ENCODE measurements at regions not wholly inside any gene's neighbourhood (a gene's known extent, or its start where the extent isn't known, plus 50 kb on each side); places are given as distances from the start of the nearest gene placed in this dataset.
A peak's percentile ranks its signal among the peaks of the same experiment; 100 is the strongest.

DNA sequence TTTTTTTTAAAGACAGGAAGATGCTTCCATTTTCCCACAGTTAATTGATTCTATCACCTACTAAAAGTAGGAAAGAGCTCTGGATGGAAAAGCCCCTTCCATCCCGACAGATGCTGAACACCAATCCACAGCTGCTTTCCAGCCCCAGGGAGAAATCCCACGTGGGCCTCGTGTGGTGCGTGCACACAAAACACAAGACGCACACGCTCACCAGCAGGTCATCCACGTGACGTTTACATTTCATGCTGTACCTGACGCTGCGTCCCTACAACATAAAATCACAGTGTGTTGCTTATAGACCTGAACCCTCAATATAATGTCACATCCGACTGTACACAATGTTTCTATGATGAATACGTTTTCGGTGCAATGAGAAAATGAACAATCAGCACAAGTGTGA, 50.2 kb upstream of the DACT2 start:
- Histone ChIP-seq H3K27me3 (ENCODE audit: control insufficient read depth in 1 of 2, insufficient read depth in 2 of 2, low read length in 2 of 2) (no peaks in the 10 kb centered on the region), H3K4me1 (ENCODE audit: control insufficient read depth, insufficient read depth, low read length) (peaks cover 30% of the 10 kb centered on the region), H3K36me3 (ENCODE audit: control insufficient read depth in 2 of 2, insufficient read depth in 2 of 2, low read length in 2 of 2) (no peaks in the 10 kb centered on the region), H3K9ac (ENCODE audit: low read length in 2 of 2) (no peak overlapping the region), H3K27ac (ENCODE audit: low read length) (no peak overlapping the region), H3K9me3 (ENCODE audit: control insufficient read depth in 2 of 2, low read length in 2 of 2) (no peaks in the 10 kb centered on the region), H3K4me3 (ENCODE audit: low read length in 2 of 2) (no peak overlapping the region)

DNA sequence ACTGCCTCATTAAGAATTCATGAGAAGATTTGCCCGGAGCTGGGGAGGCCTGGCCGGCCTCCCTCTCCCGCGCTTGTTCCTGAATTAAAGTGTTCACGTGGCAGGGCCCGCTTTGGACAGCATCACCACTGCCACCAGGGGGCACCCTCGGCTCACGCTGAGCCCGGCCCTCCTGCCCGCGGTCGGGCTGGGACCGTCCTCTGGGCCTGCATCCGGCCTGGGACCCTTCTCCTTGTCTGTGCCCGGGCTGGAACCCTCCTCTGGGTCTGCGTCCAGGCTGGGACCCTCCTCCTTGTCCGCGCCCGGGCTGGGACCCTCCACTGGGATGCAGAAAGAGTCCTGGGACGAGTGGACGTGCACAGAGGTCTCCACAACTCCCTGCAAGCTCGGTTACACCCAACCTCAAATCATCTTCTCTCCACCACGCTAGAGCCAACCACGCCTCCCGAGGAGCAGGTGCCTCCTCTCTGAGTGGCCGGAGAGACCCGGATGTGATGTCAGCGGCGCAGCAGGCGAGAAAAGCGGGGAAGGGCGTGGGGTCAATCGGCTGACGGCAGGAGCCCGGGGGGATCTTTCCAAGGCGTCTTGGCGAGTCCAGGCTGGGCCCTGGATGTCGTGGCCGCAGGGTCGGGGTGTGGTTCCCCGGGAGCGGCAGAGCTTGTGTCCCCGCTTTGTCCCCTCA, 50.9 kb upstream of the DACT2 start:
- Histone ChIP-seq H3K36me3 (ENCODE audit: control insufficient read depth in 2 of 2, insufficient read depth in 2 of 2, low read length in 2 of 2) (no peaks in the 10 kb centered on the region), H3K4me1 (ENCODE audit: control insufficient read depth, insufficient read depth, low read length) (peaks cover 30% of the 10 kb centered on the region), H3K9me3 (ENCODE audit: control insufficient read depth in 2 of 2, low read length in 2 of 2) (no peaks in the 10 kb centered on the region), H3K27ac (ENCODE audit: low read length) (peak overlapping the region; percentile 18), H3K9ac (ENCODE audit: low read length in 2 of 2) (no peak overlapping the region), H3K4me3 (ENCODE audit: low read length in 2 of 2) (no peak overlapping the region), H3K27me3 (ENCODE audit: control insufficient read depth in 1 of 2, insufficient read depth in 2 of 2, low read length in 2 of 2) (no peaks in the 10 kb centered on the region)

DNA sequence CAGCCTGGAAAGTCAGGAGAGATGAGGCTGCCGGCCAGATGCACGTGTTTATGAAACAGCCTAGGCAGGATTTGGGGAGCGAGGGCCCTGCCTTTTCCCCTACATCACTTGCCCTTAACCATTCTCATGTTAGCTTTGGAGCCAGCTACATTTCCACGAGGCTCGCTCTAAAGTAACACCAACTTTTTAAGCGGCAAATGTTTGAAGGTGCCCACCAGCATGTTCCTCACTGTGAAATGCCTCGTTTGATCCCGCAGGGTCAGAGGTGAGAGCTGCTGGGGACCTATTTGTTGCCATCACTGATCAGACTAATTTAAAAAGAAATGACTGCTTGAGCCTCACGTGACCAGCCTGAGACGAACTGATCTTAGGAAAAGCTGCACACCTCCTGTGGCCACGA, 51.6 kb upstream of the DACT2 start:
- H3K36me3 ChIP-seq (ENCODE audit: control insufficient read depth in 2 of 2, insufficient read depth in 2 of 2, low read length in 2 of 2), result no peaks in the 10 kb centered on the region
- H3K9me3 ChIP-seq (ENCODE audit: control insufficient read depth in 2 of 2, low read length in 2 of 2), result no peaks in the 10 kb centered on the region
- peaks cover 30% of the 10 kb centered on the region for H3K4me1 ChIP-seq (ENCODE audit: control insufficient read depth, insufficient read depth, low read length)
- H3K9ac ChIP-seq (ENCODE audit: low read length in 2 of 2), result no peak overlapping the region
- no peak overlapping the region for H3K27ac ChIP-seq (ENCODE audit: low read length)
- H3K4me3 ChIP-seq (ENCODE audit: low read length in 2 of 2), result no peak overlapping the region
- H3K27me3 ChIP-seq (ENCODE audit: control insufficient read depth in 1 of 2, insufficient read depth in 2 of 2, low read length in 2 of 2), result no peaks in the 10 kb centered on the region

DNA sequence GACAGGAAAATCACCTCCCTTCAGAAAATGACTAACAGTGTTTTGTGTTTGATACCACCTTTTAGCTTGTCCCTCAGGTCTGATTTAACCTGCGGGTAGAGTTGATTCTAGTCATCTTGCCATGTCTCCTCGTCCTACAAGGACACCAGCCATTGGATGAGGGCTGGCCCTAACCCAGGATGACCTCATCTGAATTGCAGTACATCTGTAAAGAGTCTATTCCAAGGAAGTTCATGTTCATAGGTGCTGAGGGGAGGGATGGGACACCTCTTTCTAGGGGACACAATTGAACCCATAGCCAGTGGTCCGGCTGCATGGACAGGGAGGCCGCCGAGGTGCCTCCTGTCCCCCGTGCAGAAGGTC, 52.0 kb upstream of the DACT2 start:
- no peak overlapping the region for H3K9ac ChIP-seq (ENCODE audit: low read length in 2 of 2)
- H3K27ac ChIP-seq (ENCODE audit: low read length), result no peak overlapping the region
- H3K27me3 ChIP-seq (ENCODE audit: control insufficient read depth in 1 of 2, insufficient read depth in 2 of 2, low read length in 2 of 2), result no peaks in the 10 kb centered on the region
- no peak overlapping the region for H3K4me3 ChIP-seq (ENCODE audit: low read length in 2 of 2)
- no peaks in the 10 kb centered on the region for H3K36me3 ChIP-seq (ENCODE audit: control insufficient read depth in 2 of 2, insufficient read depth in 2 of 2, low read length in 2 of 2)
- no peaks in the 10 kb centered on the region for H3K9me3 ChIP-seq (ENCODE audit: control insufficient read depth in 2 of 2, low read length in 2 of 2)
- peaks cover 30% of the 10 kb centered on the region for H3K4me1 ChIP-seq (ENCODE audit: control insufficient read depth, insufficient read depth, low read length)

DNA sequence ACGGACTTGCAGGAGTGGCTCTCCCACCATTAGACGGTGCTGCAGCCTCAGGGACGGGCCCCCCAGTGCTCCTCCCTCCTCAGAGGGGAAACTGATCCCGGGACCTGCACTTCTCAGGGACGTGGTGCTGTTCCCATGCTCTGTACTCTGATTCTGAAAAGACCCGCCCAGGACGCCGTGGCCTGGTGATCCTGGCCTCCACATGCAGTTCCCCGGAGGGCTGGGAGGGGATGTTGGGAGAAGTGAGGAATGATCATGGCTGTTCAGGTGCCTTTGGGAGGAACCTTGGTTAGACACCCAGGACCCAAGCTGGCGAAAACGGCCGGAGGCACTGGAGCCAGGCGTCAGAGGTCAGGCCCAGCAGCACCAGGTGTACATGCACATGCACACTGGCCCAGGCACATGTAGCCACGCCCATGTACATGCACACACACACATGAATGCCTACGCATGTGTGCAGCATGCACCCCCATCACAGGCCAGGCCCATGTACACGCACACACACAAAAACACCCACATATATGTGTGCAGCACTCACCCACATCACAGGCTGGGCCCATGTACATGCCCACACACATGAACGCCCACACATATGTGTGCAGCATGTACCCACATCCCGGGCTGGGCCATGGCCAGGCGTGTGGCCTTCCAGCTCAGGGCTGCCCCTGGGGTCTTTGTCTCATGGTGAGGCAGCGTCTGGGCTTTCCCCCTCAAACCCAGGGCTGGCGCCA, 52.6 kb upstream of the DACT2 start:
- no peaks in the 10 kb centered on the region for H3K9me3 ChIP-seq (ENCODE audit: control insufficient read depth in 2 of 2, low read length in 2 of 2)
- H3K27ac ChIP-seq (ENCODE audit: low read length), result no peak overlapping the region
- peaks cover 31% of the 10 kb centered on the region for H3K4me1 ChIP-seq (ENCODE audit: control insufficient read depth, insufficient read depth, low read length)
- no peaks in the 10 kb centered on the region for H3K27me3 ChIP-seq (ENCODE audit: control insufficient read depth in 1 of 2, insufficient read depth in 2 of 2, low read length in 2 of 2)
- no peak overlapping the region for H3K9ac ChIP-seq (ENCODE audit: low read length in 2 of 2)
- H3K36me3 ChIP-seq (ENCODE audit: control insufficient read depth in 2 of 2, insufficient read depth in 2 of 2, low read length in 2 of 2), result no peaks in the 10 kb centered on the region
- no peak overlapping the region for H3K4me3 ChIP-seq (ENCODE audit: low read length in 2 of 2)

DNA sequence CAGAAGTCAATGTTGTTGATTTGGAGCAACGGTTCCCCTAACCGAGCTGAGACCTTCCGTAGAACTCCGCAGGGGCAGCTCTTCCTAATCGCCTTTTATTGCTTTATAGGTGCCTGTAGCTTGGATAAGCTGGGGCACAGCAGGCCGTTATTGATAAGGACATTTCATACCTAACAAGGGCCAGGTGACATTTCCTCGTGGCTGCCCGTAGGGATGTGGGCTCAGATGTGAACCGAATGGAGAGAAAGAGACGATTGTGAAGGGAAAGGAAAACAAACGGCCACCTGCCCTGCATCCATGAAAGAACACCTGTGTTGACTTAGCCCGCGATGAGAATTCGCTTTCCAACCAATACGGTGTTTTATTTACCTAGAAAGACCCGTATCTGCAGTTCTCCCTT, 53.3 kb upstream of the DACT2 start:
- Histone ChIP-seq H3K27ac (ENCODE audit: low read length) (no peak overlapping the region), H3K9me3 (ENCODE audit: control insufficient read depth in 2 of 2, low read length in 2 of 2) (no peaks in the 10 kb centered on the region), H3K27me3 (ENCODE audit: control insufficient read depth in 1 of 2, insufficient read depth in 2 of 2, low read length in 2 of 2) (no peaks in the 10 kb centered on the region), H3K9ac (ENCODE audit: low read length in 2 of 2) (no peak overlapping the region), H3K36me3 (ENCODE audit: control insufficient read depth in 2 of 2, insufficient read depth in 2 of 2, low read length in 2 of 2) (no peaks in the 10 kb centered on the region), H3K4me3 (ENCODE audit: low read length in 2 of 2) (no peak overlapping the region), H3K4me1 (ENCODE audit: control insufficient read depth, insufficient read depth, low read length) (peaks cover 30% of the 10 kb centered on the region)

DNA sequence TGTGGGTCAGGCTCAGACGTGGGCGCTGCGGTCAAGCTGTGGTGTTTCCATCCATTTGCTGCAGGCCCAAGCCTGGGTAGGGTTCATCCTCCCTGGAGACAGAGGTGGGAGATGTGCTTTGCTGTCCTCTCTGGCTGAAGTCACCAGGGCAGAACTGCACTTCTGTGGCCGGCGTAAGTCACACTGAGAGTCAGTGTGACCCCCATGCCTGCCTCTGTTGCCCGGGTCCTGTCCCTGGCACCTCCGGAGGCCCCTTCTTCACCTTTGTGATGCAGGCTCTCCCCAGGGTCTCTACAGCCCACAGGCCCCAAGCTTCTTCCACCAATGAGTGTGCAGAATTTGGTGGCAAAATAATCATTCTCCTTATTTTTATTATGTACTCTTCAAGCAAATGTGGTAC, 53.8 kb upstream of the DACT2 start:
- Histone ChIP-seq H3K27ac (ENCODE audit: low read length) (no peak overlapping the region), H3K4me1 (ENCODE audit: control insufficient read depth, insufficient read depth, low read length) (peaks cover 31% of the 10 kb centered on the region), H3K9ac (ENCODE audit: low read length in 2 of 2) (no peak overlapping the region), H3K36me3 (ENCODE audit: control insufficient read depth in 2 of 2, insufficient read depth in 2 of 2, low read length in 2 of 2) (no peaks in the 10 kb centered on the region), H3K27me3 (ENCODE audit: control insufficient read depth in 1 of 2, insufficient read depth in 2 of 2, low read length in 2 of 2) (no peaks in the 10 kb centered on the region), H3K4me3 (ENCODE audit: low read length in 2 of 2) (no peak overlapping the region), H3K9me3 (ENCODE audit: control insufficient read depth in 2 of 2, low read length in 2 of 2) (no peaks in the 10 kb centered on the region)

DNA sequence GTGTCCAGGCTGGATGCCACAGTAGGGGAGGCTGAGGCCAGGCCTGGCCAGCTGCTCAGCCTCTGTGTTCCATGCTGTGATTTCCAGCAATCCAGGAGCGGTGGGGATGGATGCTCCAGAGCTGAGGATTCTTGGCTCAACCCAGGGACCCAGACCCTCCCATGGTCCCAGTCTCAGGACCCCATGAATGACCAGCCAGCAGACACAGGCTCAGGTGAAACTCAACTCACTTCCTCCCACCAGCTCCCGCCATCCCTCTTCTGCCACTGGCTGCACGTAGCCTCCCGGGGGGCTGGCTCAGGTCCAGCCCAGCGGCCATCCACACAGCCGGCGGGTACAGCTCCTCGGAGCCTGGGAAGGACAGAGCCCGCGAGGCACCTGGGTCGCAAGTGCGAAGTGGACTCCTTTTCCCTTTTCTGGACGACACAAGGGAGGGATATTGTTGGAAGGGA, 54.5 kb upstream of the DACT2 start:
- Histone ChIP-seq H3K9ac (ENCODE audit: low read length in 2 of 2) (no peak overlapping the region), H3K27ac (ENCODE audit: low read length) (no peak overlapping the region), H3K9me3 (ENCODE audit: control insufficient read depth in 2 of 2, low read length in 2 of 2) (no peaks in the 10 kb centered on the region), H3K36me3 (ENCODE audit: control insufficient read depth in 2 of 2, insufficient read depth in 2 of 2, low read length in 2 of 2) (no peaks in the 10 kb centered on the region), H3K27me3 (ENCODE audit: control insufficient read depth in 1 of 2, insufficient read depth in 2 of 2, low read length in 2 of 2) (no peaks in the 10 kb centered on the region), H3K4me3 (ENCODE audit: low read length in 2 of 2) (peak overlapping the region in 1 of 2 donors; percentile 29), H3K4me1 (ENCODE audit: control insufficient read depth, insufficient read depth, low read length) (peaks cover 24% of the 10 kb centered on the region)

DNA sequence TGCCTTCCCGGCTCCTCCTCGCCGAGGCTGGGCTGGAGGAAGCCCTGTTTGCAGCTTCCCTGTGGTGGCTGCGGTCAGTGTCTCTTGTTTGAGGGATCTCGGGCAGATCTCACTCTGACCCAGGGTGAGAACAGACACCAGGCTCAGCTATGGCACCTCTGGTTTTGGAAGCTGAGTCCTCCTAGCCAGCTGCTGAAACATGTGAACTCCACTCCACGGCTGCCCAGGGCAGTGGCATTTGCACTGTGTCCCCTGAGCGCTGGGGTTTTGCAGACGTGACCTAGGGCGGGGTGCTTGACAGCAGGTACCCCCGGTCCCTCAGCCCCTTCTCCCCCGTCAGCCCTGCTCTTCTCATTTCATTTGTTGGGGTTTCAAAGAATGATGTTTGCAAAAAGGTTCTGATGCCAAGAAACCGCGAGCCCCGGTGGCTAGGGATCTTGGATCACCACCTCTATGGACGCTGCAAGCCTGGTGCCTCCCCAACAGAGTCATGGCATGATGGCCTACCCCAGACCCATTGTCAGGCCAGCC, 55.0 kb upstream of the DACT2 start:
- H3K9ac ChIP-seq (ENCODE audit: low read length in 2 of 2), result no peak overlapping the region
- no peak overlapping the region for H3K27ac ChIP-seq (ENCODE audit: low read length)
- H3K27me3 ChIP-seq (ENCODE audit: control insufficient read depth in 1 of 2, insufficient read depth in 2 of 2, low read length in 2 of 2), result no peaks in the 10 kb centered on the region
- H3K4me3 ChIP-seq (ENCODE audit: low read length in 2 of 2), result peak overlapping the region in 1 of 2 donors; percentile 29
- H3K36me3 ChIP-seq (ENCODE audit: control insufficient read depth in 2 of 2, insufficient read depth in 2 of 2, low read length in 2 of 2), result no peaks in the 10 kb centered on the region
- no peaks in the 10 kb centered on the region for H3K9me3 ChIP-seq (ENCODE audit: control insufficient read depth in 2 of 2, low read length in 2 of 2)
- peaks cover 23% of the 10 kb centered on the region for H3K4me1 ChIP-seq (ENCODE audit: control insufficient read depth, insufficient read depth, low read length)

DNA sequence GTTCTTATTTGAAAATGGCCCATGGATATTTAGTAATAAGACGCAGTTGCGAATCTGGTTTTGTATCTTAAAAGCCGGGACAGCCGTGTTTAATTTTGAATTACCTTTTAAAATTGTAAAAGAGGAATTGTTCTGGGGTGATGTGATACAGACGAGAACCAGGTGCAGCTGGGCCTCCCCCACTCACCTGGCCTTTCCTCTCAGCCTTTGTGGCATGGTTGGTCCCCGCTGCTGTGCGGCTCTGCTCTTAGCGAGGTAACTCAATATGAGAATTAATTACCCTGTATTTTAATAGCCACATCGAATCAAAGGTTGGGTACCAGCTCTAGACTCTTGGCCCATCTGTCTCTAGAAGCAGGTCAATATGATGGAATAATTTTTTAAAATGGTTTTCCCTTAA, 56.5 kb upstream of the DACT2 start:
- H3K4me1 ChIP-seq (ENCODE audit: control insufficient read depth, insufficient read depth, low read length), result peaks cover 18% of the 10 kb centered on the region
- no peaks in the 10 kb centered on the region for H3K9me3 ChIP-seq (ENCODE audit: control insufficient read depth in 2 of 2, low read length in 2 of 2)
- no peaks in the 10 kb centered on the region for H3K36me3 ChIP-seq (ENCODE audit: control insufficient read depth in 2 of 2, insufficient read depth in 2 of 2, low read length in 2 of 2)
- H3K27me3 ChIP-seq (ENCODE audit: control insufficient read depth in 1 of 2, insufficient read depth in 2 of 2, low read length in 2 of 2), result no peaks in the 10 kb centered on the region
- no peak overlapping the region for H3K4me3 ChIP-seq (ENCODE audit: low read length in 2 of 2)
- H3K9ac ChIP-seq (ENCODE audit: low read length in 2 of 2), result no peak overlapping the region
- no peak overlapping the region for H3K27ac ChIP-seq (ENCODE audit: low read length)
